ENCODE measurements at regions not wholly inside any gene's neighbourhood (a gene's known extent, or its start where the extent isn't known, plus 50 kb on each side); places are given as distances from the start of the nearest gene placed in this dataset.
"Not testable (repeated sequence)": the region's sequence is repeated elsewhere in the genome, so short reads cannot be mapped to it uniquely, and the experiment has no call there.

DNA sequence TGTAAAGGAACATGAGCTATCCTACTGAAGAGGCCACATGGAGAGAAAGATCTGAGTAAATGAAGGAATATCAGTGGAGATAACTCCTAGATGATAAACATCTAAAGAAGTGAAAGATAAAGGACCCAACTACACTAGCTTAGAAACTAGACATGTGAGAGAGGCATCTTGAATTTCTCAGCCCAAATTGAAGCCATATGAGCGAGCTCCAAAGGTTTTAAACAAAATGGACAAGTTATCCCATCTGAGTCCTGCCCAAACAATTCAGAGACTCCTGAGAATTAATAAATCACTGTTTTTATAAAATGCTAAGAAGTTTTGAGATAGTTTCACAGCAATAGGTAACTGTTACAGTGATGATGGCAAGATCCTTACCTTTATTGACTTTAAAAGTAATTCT lies 438.9 kb downstream of the NAV3 start:
- DNase-seq = no peak

DNA sequence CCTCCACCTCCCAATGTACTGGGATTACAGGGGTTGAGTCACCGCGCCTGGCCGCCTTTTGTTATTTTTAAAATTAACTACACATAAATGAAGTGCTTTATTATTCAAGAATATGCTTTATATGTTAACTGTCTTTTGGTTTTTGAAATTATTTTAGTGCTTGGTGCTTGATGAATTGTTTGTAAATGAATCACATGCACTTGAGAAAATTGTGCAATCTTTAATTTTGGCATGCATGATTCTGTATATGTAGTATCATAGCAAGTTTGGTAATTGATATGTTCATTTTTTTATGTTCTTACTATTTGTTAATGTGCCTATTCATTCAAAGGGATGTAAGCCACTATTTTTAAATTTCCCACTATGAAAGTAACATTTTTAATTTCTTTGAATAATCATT lies 440.9 kb downstream of the NAV3 start:
- no peak for DNase-seq

DNA sequence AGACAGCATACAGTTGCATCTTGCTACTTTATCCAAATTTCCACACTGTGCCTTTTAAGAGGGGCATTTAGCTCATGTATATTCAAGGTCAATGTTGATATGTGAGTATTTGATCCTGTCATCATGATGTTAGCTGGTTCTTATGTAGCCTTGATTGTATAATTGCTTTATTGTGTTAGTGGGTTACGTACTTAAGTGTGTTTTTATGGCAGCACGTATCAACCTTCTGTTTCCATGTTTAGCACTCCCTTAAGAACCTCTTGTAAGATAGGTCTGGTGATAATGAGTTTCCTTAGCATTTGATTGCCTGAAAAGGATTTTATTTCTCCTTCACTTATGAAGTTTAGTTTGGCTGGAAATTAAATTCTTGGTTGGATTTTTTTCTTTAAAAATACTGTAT lies 445.2 kb downstream of the NAV3 start:
- no peak for DNase-seq

GRCh38 chr12:78278706-78279190 lies 448.1 kb downstream of the NAV3 start:
- DNase-seq = no peak

DNA sequence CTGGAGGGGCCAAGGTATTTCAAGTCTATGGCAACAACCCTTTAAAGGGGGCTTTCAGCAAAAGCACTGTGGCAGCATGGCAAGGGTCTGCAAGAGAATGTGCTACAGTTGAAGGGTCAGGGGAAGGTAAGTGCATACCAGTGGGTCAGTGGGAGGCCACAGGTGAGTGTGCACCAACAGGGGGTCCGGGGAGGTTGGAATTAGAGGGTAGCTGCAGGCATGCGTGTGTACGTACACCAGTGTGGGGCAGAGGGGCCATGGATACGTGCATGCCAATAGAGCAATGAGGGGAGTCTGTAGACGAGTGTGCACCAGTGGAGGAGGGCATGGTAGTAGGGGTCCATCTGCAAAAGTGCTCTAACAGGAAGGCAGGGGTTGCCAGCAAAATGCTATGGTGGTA lies 448.9 kb downstream of the NAV3 start:
- DNase-seq = no peak

DNA sequence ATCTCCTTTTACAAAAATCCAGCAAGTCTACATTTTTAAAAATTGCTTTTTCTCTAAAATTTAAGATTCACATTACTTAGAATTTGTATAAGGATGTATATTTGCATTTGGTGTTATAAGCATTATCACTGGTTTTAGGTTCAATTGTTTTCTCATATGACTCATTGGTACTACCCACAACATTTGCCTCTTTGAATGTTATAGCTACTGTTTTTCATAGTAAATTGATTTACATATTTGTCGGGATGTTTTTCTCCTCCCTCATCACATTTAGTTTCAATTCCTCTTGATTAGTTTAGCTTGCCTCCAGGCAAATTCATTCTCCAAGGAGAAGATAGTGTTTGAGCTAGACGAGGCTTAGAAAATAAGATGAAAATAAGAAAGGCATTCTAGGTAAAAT lies 450.4 kb downstream of the NAV3 start:
- DNase-seq = not testable (repeated sequence)

- no peak for DNase-seq
Observed at GRCh38 chr12:78284417-78284816, 453.7 kb downstream of the NAV3 start.

GRCh38 chr12:78290606-78291345 lies 460.1 kb downstream of the NAV3 start:
- no peak for DNase-seq

GRCh38 chr12:78293059-78293686 lies 462.5 kb downstream of the NAV3 start:
- DNase-seq = no peak

GRCh38 chr12:78301282-78301681 lies 470.6 kb downstream of the NAV3 start:
- not testable (repeated sequence) for DNase-seq

DNA sequence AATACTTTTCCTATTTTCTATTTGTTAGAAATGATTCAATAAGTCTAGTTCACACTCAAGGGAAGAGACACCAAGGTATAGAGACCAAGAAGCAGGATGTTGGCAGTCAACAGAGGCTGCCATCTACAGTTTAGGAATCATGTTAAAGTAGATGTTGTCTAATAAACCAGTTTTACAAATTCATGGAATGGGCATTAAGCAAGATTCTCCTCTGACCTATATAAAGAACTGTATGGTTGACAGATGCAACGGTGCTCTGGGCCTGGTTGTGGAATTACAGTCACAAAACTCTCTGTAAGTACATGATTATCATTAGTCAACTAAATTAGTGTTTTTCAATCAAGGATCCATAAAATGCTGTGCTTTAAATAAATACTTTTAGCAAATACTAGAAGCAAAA lies 475.1 kb downstream of the NAV3 start:
- DNase-seq = no peak

GRCh38 chr12:78306236-78306635 lies 475.5 kb downstream of the NAV3 start:
- DNase-seq = no peak

DNA sequence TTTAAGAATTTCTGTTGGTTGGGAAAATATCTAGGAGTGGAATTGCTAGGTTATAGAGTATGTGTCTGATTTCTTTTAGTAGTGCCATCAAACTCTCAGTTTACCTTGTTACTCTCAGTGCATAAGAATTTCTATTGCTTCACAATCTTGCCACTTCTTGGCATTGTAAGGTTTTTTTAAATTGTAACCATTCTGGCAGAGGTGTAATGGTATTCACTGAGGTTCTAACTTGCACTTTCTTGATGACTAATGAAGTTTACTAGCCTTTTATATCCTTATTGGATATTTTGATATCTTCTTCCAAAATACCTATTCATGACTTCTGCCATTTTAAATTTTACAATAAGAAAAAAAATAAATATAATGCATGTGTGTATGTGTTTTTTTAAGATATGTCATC lies 478.0 kb downstream of the NAV3 start:
- DNase-seq = no peak

DNA sequence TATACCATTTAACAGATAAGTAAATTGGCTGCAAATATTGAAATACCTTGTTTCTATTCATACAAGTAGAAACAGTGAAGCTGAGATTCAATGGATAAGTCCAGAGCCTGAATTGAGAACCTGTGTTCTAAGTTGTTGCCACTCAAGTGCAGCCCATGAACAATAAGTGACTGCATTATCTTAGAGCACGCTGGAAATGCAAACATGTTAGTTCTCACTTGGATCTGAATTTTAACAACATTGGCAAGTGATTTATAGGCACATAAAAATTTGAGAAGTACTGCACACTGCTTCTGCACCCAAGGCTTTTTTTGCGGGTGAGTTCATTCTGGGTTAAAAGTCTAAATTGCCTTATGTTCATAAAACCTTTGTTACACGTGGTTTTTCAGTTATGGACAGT lies 484.3 kb downstream of the NAV3 start:
- DNase-seq = no peak

GRCh38 chr12:78316136-78316535 lies 485.4 kb downstream of the NAV3 start:
- DNase-seq = no peak

DNA sequence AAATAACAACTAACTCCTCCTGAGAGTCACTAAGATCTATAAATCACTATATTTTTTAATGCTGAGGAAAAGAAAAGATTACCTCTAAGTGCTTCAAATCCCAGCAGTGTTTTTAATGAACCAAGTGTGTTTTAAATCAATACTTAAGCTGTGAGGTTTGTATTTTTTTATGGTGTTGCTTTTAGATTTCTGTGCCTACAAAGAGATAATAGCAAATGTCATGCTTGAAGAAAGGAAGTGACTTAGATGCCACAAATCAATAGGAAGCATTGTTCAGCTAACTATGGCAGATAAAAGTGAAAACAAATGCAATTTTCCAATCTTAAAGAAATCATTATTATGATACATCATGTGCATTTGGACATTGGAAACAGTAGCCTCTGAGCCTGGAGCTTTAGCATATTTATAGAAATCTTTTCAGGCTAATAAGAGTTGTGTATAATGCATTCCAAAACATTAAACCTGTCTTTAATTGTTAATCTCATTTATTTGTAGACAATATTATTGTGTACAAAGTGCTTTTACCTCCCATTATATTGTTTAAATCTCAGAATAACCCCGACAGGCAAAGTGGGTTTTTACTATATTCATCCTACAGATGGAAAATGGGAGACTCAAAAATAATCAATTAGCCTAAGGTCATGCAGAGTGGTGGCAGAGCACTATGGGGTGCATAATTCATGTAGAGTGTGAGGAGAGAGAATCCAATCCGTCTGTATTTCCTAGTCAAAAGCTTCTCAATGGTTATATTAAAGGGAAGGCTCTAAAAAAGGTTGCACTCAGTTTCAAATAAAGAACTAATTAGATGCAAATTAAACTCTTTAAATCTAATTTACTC lies 486.2 kb downstream of the NAV3 start:
- DNase-seq = no peak

DNA sequence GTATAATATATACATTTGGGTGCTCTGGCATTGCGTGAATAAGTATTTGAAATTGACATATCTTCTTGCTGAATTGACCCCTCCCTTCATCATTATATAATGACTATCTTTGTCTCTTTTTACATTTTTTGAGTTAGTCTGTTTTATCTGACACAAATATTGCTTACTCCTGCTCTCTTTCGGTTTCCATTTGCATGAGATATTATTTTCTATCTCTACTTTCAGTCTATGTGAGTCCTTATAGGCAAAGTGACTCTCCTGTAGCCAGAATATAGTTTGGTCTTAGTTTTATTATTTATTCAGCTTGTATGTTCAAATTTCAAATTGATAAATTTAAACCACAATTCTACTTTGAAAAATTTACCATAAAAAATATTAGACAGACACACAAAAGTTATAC lies 491.0 kb downstream of the NAV3 start:
- no peak for DNase-seq

DNA sequence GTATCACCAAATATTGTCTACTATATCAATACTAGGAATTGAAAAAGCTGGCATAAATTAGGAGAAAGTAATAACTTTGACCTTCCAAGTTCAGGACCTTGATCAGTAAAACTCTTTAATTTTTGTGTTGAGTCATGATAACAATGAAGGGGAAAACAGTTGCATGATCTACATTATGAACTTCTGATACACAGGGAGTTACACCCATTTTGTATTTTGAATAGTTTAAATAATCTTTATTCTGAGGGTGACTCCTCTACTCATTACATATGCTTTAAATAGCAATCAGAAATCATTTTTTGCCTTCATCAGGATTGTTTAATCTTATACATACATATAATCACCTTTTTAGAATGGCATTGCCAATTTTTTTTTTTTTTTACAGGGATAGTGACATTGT lies 492.5 kb downstream of the NAV3 start:
- DNase-seq = no peak

DNA sequence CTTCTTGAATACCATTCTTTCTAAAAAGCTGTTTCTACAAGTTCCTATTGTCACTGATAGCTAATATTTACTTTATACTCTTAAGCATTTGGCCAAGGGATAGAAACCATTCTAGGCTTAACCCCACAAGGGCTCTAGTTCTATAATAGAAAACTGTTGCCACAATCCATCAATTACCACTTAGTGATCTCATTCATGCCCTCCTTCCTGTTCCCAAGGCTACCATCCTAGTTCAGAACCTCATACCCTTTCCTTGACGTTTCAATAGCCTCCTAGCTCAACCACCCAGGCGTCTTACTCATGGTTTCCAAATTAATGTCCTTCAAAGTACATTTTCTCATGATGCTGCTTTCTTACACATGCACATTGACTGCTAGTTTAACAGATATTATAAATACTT lies 493.5 kb downstream of the NAV3 start:
- no peak for DNase-seq

GRCh38 chr12:78328524-78328923 lies 497.8 kb downstream of the NAV3 start:
- DNase-seq = no peak

GRCh38 chr12:78330131-78330530 lies 499.4 kb downstream of the NAV3 start:
- DNase-seq = no peak

- no peak for DNase-seq
Observed at GRCh38 chr12:78331181-78331580, 500.5 kb downstream of the NAV3 start.

GRCh38 chr12:78331753-78332152 lies 501.1 kb downstream of the NAV3 start:
- peak in 1 of 2 experiments; percentile 5 for DNase-seq
